ENCODE measurements at regions not wholly inside any gene's neighbourhood (a gene's known extent, or its start where the extent isn't known, plus 50 kb on each side); places are given as distances from the start of the nearest gene placed in this dataset.
A peak's percentile ranks its signal among the peaks of the same experiment; 100 is the strongest.

- no peak for DNase-seq (ENCODE audit: low read depth in 2 of 2)
- H3K4me3 ChIP-seq (replicated peaks in 1 of 2; ENCODE audit: low read depth in 2 of 2, low read length in 2 of 2): no peak overlapping the region
- TF ChIP-seq CTCF (IDR thresholded peaks at IDR 0.05; ENCODE audit: low read depth, low read length): no peak
Measured at GRCh38 chr10:113434950-113435349, 117.9 kb upstream of the HABP2 start.

GRCh38 chr10:113435881-113436280 lies 117.0 kb upstream of the HABP2 start:
- H3K4me3 ChIP-seq (replicated peaks in 1 of 2; ENCODE audit: low read depth in 2 of 2, low read length in 2 of 2): no peak overlapping the region
- TF ChIP-seq CTCF (IDR thresholded peaks at IDR 0.05; ENCODE audit: low read depth, low read length): no peak
- no peak for DNase-seq (ENCODE audit: low read depth in 2 of 2)

GRCh38 chr10:113436851-113437250 lies 116.0 kb upstream of the HABP2 start:
- TF ChIP-seq CTCF (IDR thresholded peaks at IDR 0.05; ENCODE audit: low read depth, low read length): no peak
- DNase-seq (ENCODE audit: low read depth in 2 of 2): no peak
- H3K4me3 ChIP-seq (replicated peaks in 1 of 2; ENCODE audit: low read depth in 2 of 2, low read length in 2 of 2): no peak overlapping the region

- no peak overlapping the region for H3K4me3 ChIP-seq (replicated peaks in 1 of 2; ENCODE audit: low read depth in 2 of 2, low read length in 2 of 2)
- DNase-seq (ENCODE audit: low read depth in 2 of 2): peak; percentile 8 to 52
- TF ChIP-seq CTCF (IDR thresholded peaks at IDR 0.05; ENCODE audit: low read depth, low read length): no peak
Measured at GRCh38 chr10:113438652-113439051, 114.2 kb upstream of the HABP2 start.

- TF ChIP-seq CTCF (IDR thresholded peaks at IDR 0.05; ENCODE audit: low read depth, low read length): no peak
- no peak for DNase-seq (ENCODE audit: low read depth in 2 of 2)
- H3K4me3 ChIP-seq (replicated peaks in 1 of 2; ENCODE audit: low read depth in 2 of 2, low read length in 2 of 2): no peak overlapping the region
Measured at GRCh38 chr10:113441220-113441619, 111.6 kb upstream of the HABP2 start.

GRCh38 chr10:113441686-113442270 lies 111.1 kb upstream of the HABP2 start:
- DNase-seq (ENCODE audit: low read depth in 2 of 2): no peak
- H3K4me3 ChIP-seq (replicated peaks in 1 of 2; ENCODE audit: low read depth in 2 of 2, low read length in 2 of 2): no peak overlapping the region
- TF ChIP-seq CTCF (IDR thresholded peaks at IDR 0.05; ENCODE audit: low read depth, low read length): no peak

- no peak overlapping the region for H3K4me3 ChIP-seq (replicated peaks in 1 of 2; ENCODE audit: low read depth in 2 of 2, low read length in 2 of 2)
- TF ChIP-seq CTCF (IDR thresholded peaks at IDR 0.05; ENCODE audit: low read depth, low read length): no peak
- no peak for DNase-seq (ENCODE audit: low read depth in 2 of 2)
Measured at GRCh38 chr10:113442336-113442735, 110.5 kb upstream of the HABP2 start.

Measured in cardiac fibroblast (primary cell).